ENCODE measurements at regions not wholly inside any gene's neighbourhood (a gene's known extent, or its start where the extent isn't known, plus 50 kb on each side); places are given as distances from the start of the nearest gene placed in this dataset.

DNA sequence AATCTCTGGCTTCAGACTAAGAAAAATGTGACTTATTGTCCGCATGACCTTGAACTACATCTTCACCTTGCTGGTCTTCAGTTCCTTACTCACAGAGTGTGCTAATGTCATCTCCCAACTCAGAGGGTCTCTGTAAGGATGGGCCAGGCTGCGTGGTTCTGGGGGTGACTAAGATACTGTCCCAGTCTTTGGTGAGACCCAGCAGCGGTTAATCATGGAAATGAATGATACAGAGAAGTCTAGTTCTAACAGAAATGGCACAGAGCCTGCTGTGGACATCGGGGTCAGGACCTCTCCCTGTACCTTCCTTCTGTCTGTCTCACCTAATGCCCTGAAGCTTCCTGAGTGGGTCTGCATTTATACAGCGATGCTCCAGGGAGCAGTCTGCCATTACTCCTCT lies 662.7 kb upstream of the HS6ST1 start:
- no peak for DNase-seq (ENCODE audit: low read depth)
- TF ChIP-seq CTCF (conservative IDR thresholded peaks at IDR 0.05; ENCODE audit: low read length), result no peak
- H3K4me3 ChIP-seq (ENCODE audit: low read length), result no peak overlapping the region

DNA sequence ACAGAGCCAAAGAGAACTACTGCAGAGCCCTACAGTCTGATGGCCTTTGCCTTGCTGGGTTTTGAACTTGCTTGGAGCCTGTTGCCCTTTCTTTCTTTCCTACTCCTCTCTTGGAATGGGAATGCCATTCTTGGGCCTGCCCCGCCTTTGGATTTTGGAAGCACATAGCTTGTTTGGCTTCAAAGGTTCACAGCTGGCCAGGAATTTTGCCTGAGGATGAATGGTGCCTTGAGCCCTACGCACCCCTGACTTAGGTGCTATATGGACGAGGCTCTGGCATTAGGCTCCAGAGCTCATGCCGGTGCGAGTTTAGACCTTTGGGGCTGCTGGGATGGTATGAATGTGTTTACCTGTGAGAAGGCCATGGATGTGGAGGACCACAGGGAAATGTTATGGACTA lies 663.3 kb upstream of the HS6ST1 start:
- DNase-seq (ENCODE audit: low read depth), result no peak
- no peak for TF ChIP-seq CTCF (conservative IDR thresholded peaks at IDR 0.05; ENCODE audit: low read length)
- H3K4me3 ChIP-seq (ENCODE audit: low read length), result no peak overlapping the region

- no peak for DNase-seq (ENCODE audit: low read depth)
- H3K4me3 ChIP-seq (ENCODE audit: low read length), result no peak overlapping the region
- TF ChIP-seq CTCF (conservative IDR thresholded peaks at IDR 0.05; ENCODE audit: low read length), result no peak
Observed at GRCh38 chr2:128982670-128983069, 664.0 kb upstream of the HS6ST1 start.

GRCh38 chr2:128983094-128983493 lies 664.4 kb upstream of the HS6ST1 start:
- DNase-seq (ENCODE audit: low read depth), result no peak
- no peak for TF ChIP-seq CTCF (conservative IDR thresholded peaks at IDR 0.05; ENCODE audit: low read length)
- H3K4me3 ChIP-seq (ENCODE audit: low read length), result no peak overlapping the region

GRCh38 chr2:128984081-128984480 lies 665.4 kb upstream of the HS6ST1 start:
- no peak overlapping the region for H3K4me3 ChIP-seq (ENCODE audit: low read length)
- no peak for DNase-seq (ENCODE audit: low read depth)
- no peak for TF ChIP-seq CTCF (conservative IDR thresholded peaks at IDR 0.05; ENCODE audit: low read length)

DNA sequence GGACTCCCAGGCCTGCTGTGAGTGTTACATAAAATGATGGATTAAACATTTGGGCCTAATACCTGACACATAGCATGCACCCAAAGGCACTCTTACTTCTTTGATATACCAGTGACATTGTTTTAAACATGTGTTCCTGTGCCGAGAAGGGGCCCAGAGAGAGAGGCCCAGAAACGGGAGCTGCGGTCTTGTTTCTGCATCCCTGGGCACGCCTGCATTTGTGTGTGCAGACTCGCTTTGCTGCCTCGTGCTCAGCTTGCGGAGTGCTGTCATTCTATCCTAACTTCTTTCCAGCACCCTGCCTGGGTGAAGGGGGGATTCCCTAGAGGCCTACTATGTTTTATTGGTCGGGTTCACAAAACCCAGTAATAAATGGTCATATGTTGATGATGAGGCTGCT lies 666.2 kb upstream of the HS6ST1 start:
- no peak overlapping the region for H3K4me3 ChIP-seq (ENCODE audit: low read length)
- DNase-seq (ENCODE audit: low read depth), result no peak
- TF ChIP-seq CTCF (conservative IDR thresholded peaks at IDR 0.05; ENCODE audit: low read length), result no peak

- DNase-seq (ENCODE audit: low read depth), result no peak
- TF ChIP-seq CTCF (conservative IDR thresholded peaks at IDR 0.05; ENCODE audit: low read length), result no peak
- H3K4me3 ChIP-seq (ENCODE audit: low read length), result no peak overlapping the region
Observed at GRCh38 chr2:128986026-128986715, 667.5 kb upstream of the HS6ST1 start.

All from AG10803 (cell line).